GM23248 (cell line): ENCODE measurements at regions not wholly inside any gene's neighbourhood (a gene's known extent, or its start where the extent isn't known, plus 50 kb on each side); places are given as distances from the start of the nearest gene placed in this dataset.

Experiments
- DNase-seq: peaks from one replicate; pipeline ENCODE4 v3.0.0-alpha.2; 2015
- H2AFZ ChIP-seq: fragments of 200-600 bp; sonication (generic); 2 replicates; pipeline ENCODE4 v1.6.1; 2016; ENCODE audit warnings: antibody characterized with exemption
- H3F3A ChIP-seq: fragments of 200-600 bp; sonication (generic); 2 replicates; pipeline ENCODE4 v1.6.1; 2016; ENCODE audit warnings: mild to moderate bottlenecking, antibody characterized with exemption, mixed run types; ENCODE audit not compliant: insufficient read depth
- H3K27ac ChIP-seq: fragments of 200-600 bp; sonication (generic); 2 replicates; pipeline ENCODE4 v1.5.1; 2016; ENCODE audit warnings: mild to moderate bottlenecking
- H3K27me3 ChIP-seq: fragments of 200-600 bp; sonication (generic); replicated peaks from 2 replicates; pipeline ENCODE4 v1.6.1; 2016; ENCODE audit warnings: mild to moderate bottlenecking; ENCODE audit not compliant: insufficient read depth
- H3K36me3 ChIP-seq: fragments of 200-600 bp; sonication (generic); 2 replicates; pipeline ENCODE4 v1.6.1; 2016; ENCODE audit warnings: low read depth, mild to moderate bottlenecking
- H3K4me1 ChIP-seq: fragments of 200-600 bp; sonication (generic); 2 replicates; pipeline ENCODE4 v1.6.1; 2016; ENCODE audit warnings: mild to moderate bottlenecking; ENCODE audit not compliant: insufficient read depth
- H3K4me2 ChIP-seq: fragments of 200-600 bp; sonication (generic); one replicate; pipeline ENCODE4 v1.6.1; 2016; ENCODE audit warnings: mild to moderate bottlenecking; ENCODE audit not compliant: unreplicated experiment
- H3K4me3 ChIP-seq: fragments of 200-600 bp; sonication (generic); 2 replicates; pipeline ENCODE4 v1.5.1; 2016; ENCODE audit warnings: mild to moderate bottlenecking
- H3K79me2 ChIP-seq: fragments of 200-600 bp; sonication (generic); 2 replicates; pipeline ENCODE4 v1.6.1; 2016; ENCODE audit warnings: mild to moderate bottlenecking; ENCODE audit not compliant: insufficient read depth
- H3K9ac ChIP-seq: fragments of 200-600 bp; sonication (generic); 2 replicates; pipeline ENCODE4 v1.6.1; 2016; ENCODE audit warnings: mild to moderate bottlenecking
- H3K9me2 ChIP-seq: fragments of 200-600 bp; sonication (generic); 2 replicates; pipeline ENCODE4 v1.6.1; 2016; ENCODE audit warnings: mixed run types, mild to moderate bottlenecking, moderate library complexity; ENCODE audit not compliant: insufficient read depth
- H3K9me3 ChIP-seq: fragments of 200-600 bp; sonication (generic); one replicate; pipeline ENCODE4 v1.6.1; 2017; ENCODE audit warnings: low read depth
- H4K20me1 ChIP-seq: fragments of 200-600 bp; sonication (generic); 2 replicates; pipeline ENCODE4 v1.6.0; 2016; ENCODE audit not compliant: insufficient read depth
- EZH2 ChIP-seq: fragments of 200-600 bp; sonication (generic); IDR thresholded peaks from 2 replicates; pipeline ENCODE4 v1.6.1; 2018; ENCODE audit warnings: antibody characterized with exemption, mild to moderate bottlenecking; ENCODE audit not compliant: insufficient read depth, poor library complexity, severe bottlenecking
- EZH2phosphoT487 ChIP-seq: fragments of 200-600 bp; sonication (generic); IDR thresholded peaks from 2 replicates; pipeline ENCODE4 v1.6.1; 2018; ENCODE audit warnings: antibody characterized with exemption, moderate library complexity, mild to moderate bottlenecking, low read depth; ENCODE audit not compliant: insufficient read depth
- WGBS, 2 experiments: methylation state at CpG; one replicate each; pipeline ENCODE4 v1.1.6; 2015 to 2017; ENCODE audit warnings: low lambda C conversion rate in 2 of 2, low coverage in 1 of 2; ENCODE audit errors: missing lambda C conversion rate in 2 of 2; 5-methylcytosine and 5-hydroxymethylcytosine counted together
- in situ Hi-C: fragments of 300-500 bp; cut with MboI; formaldehyde crosslinking; loops from 2 replicates; pipeline ENCODE4 v1.15.0; 2020

DNA sequence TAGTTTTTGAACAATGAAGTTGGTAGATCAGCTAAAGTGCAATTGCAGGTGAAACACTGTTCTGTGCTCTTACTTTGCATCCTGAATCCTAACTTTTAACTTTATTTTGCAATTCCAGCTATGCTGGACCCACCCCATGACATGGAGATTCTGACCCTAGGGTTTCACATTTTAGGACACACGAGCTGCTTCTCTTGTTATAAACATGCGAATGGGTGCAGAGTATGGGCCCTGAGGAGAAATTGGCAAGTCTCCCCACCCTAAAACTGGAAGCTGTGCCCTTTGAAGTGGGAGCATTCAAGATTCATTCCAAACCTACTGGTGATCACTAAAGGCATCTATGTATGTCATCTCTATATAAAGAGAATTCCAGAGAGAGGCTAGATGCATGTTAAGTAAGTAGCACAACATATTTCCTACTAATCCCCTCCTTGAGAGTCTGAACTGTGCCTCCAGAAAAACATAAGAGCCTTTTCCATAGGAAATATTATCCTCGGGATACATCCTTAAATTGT is 794.3 kb upstream of the ZEB2 start:
- H3K9ac ChIP-seq = no peak overlapping the region
- H2AFZ ChIP-seq = no peak overlapping the region
- no peaks in the 10 kb centered on the region for H3K9me2 ChIP-seq
- TF ChIP-seq EZH2phosphoT487 = no peak
- TF ChIP-seq EZH2 = no peak
- H3K4me1 ChIP-seq = no peaks in the 10 kb centered on the region
- no peaks in the 10 kb centered on the region for H3K9me3 ChIP-seq
- no peaks in the 10 kb centered on the region for H3F3A ChIP-seq
- H3K79me2 ChIP-seq = no peaks in the 10 kb centered on the region
- 82 to 85% methylated on average over 3 of the region's 3 CpGs for WGBS, 2 experiments
- no peak for DNase-seq
- no peak overlapping the region for H3K27ac ChIP-seq
- no peaks in the 10 kb centered on the region for H3K27me3 ChIP-seq
- H3K4me3 ChIP-seq = no peak overlapping the region
- no peak overlapping the region for H3K4me2 ChIP-seq
- no peaks in the 10 kb centered on the region for H4K20me1 ChIP-seq
- in situ Hi-C loops = no loop called here
- no peaks in the 10 kb centered on the region for H3K36me3 ChIP-seq

GRCh38 chr2:145305889-145306288 is 786.0 kb upstream of the ZEB2 start:
- no peak for TF ChIP-seq EZH2
- TF ChIP-seq EZH2phosphoT487 = no peak
- Histone ChIP-seq H2AFZ (no peak overlapping the region), H3K79me2 (no peaks in the 10 kb centered on the region), H3K9ac (no peak overlapping the region), H3K4me3 (no peak overlapping the region), H3K4me1 (no peaks in the 10 kb centered on the region), H3K27ac (no peak overlapping the region), H3K9me3 (no peaks in the 10 kb centered on the region), H3F3A (no peaks in the 10 kb centered on the region), H3K27me3 (no peaks in the 10 kb centered on the region), H3K36me3 (no peaks in the 10 kb centered on the region), H4K20me1 (no peaks in the 10 kb centered on the region), H3K4me2 (no peak overlapping the region), H3K9me2 (no peaks in the 10 kb centered on the region)
- in situ Hi-C loops = no loop called here
- WGBS, 2 experiments = 90 to 100% methylated on average over 1 of the region's 1 CpG
- DNase-seq = no peak

DNA sequence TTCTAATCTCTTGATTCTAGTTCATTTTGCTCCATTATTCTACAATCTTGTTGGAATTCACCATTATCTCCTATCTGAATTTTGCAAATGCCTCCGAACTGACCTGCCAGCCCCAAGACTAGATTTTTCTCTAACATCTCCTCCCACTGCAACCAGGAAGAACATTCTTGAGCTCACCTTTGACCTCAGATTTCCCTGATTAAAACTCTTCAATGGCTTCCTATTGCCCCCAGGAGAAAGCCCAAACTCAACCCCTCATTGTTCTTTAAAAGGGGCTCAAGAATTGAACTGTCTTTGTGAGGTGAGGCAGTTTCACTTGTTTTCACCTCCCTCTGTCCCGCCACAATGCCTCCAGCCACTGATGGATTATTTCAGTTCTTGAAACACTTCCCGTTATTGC is 784.6 kb upstream of the ZEB2 start:
- no peaks in the 10 kb centered on the region for H4K20me1 ChIP-seq
- H3K9ac ChIP-seq = no peak overlapping the region
- TF ChIP-seq EZH2phosphoT487 (no peak), EZH2 (no peak)
- no peak overlapping the region for H3K27ac ChIP-seq
- no peaks in the 10 kb centered on the region for H3K4me1 ChIP-seq
- 92 to 99% methylated on average over 3 of the region's 3 CpGs for WGBS, 2 experiments
- H3K9me3 ChIP-seq = no peaks in the 10 kb centered on the region
- no peak overlapping the region for H2AFZ ChIP-seq
- in situ Hi-C loops = no loop called here
- H3K4me3 ChIP-seq = no peak overlapping the region
- H3K9me2 ChIP-seq = no peaks in the 10 kb centered on the region
- no peak overlapping the region for H3K4me2 ChIP-seq
- no peaks in the 10 kb centered on the region for H3K79me2 ChIP-seq
- no peaks in the 10 kb centered on the region for H3F3A ChIP-seq
- H3K27me3 ChIP-seq = no peaks in the 10 kb centered on the region
- no peaks in the 10 kb centered on the region for H3K36me3 ChIP-seq
- DNase-seq = no peak

DNA sequence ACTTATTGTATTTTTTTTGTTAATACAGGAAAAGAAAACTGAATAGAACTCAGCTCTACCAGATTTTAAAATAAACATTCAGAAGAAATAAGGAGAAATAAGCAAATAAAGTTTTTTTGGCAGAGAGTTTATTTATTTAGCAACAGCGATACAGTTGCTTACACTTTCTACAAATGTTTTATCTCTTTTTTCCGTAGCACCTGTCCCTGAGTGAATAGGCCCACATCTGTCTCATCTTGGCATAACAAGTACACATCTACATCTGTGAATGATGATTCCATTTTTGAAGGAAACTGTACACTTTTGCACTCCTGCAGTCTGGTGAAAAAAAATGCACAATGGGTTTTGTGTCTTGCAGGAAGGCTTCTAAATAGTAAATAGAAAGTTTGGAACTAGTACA is 783.6 kb upstream of the ZEB2 start:
- no peaks in the 10 kb centered on the region for H3K4me1 ChIP-seq
- no peaks in the 10 kb centered on the region for H4K20me1 ChIP-seq
- H3K9ac ChIP-seq = no peak overlapping the region
- in situ Hi-C loops = no loop called here
- no peak overlapping the region for H3K4me2 ChIP-seq
- no peak for DNase-seq
- H3K27ac ChIP-seq = no peak overlapping the region
- 88 to 97% methylated on average over 2 of the region's 2 CpGs for WGBS, 2 experiments
- no peak overlapping the region for H3K4me3 ChIP-seq
- H3K9me2 ChIP-seq = no peaks in the 10 kb centered on the region
- no peaks in the 10 kb centered on the region for H3F3A ChIP-seq
- H3K9me3 ChIP-seq = no peaks in the 10 kb centered on the region
- TF ChIP-seq EZH2phosphoT487 (no peak), EZH2 (no peak)
- H2AFZ ChIP-seq = no peak overlapping the region
- no peaks in the 10 kb centered on the region for H3K36me3 ChIP-seq
- no peaks in the 10 kb centered on the region for H3K79me2 ChIP-seq
- no peaks in the 10 kb centered on the region for H3K27me3 ChIP-seq

DNA sequence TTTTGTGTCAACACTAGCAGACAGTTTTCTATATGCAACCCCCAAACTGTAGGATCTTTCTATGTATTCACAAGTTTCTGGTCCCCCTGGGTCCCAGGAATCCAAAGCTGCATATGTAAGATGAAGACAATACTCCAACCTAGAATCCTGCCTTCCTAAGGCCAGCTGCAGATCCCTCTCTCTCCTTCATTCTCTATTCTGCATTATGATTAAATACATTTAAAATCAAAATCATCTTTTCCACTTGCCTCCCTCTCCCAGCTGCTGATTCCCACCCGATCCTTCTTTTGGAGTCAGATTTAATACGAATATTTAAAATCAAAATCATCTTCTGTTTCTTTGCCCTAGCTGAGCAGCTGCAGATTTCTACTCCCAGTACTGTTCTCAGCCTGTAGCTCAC is 783.0 kb upstream of the ZEB2 start:
- Histone ChIP-seq H3K4me2 (no peak overlapping the region), H2AFZ (no peak overlapping the region), H3K9me3 (no peaks in the 10 kb centered on the region), H3K9ac (no peak overlapping the region), H3K4me1 (no peaks in the 10 kb centered on the region), H3K4me3 (no peak overlapping the region), H3K27me3 (no peaks in the 10 kb centered on the region), H3K27ac (no peak overlapping the region), H3K79me2 (no peaks in the 10 kb centered on the region), H4K20me1 (no peaks in the 10 kb centered on the region), H3K9me2 (no peaks in the 10 kb centered on the region), H3K36me3 (no peaks in the 10 kb centered on the region), H3F3A (no peaks in the 10 kb centered on the region)
- no peak for TF ChIP-seq EZH2
- no peak for TF ChIP-seq EZH2phosphoT487
- 37 to 43% methylated on average over 2 of the region's 2 CpGs for WGBS, 2 experiments
- no peak for DNase-seq
- in situ Hi-C loops = no loop called here
